ENCODE measurements at regions not wholly inside any gene's neighbourhood (a gene's known extent, or its start where the extent isn't known, plus 50 kb on each side); places are given as distances from the start of the nearest gene placed in this dataset.
"Not testable (repeated sequence)": the region's sequence is repeated elsewhere in the genome, so short reads cannot be mapped to it uniquely, and the experiment has no call there.

DNA sequence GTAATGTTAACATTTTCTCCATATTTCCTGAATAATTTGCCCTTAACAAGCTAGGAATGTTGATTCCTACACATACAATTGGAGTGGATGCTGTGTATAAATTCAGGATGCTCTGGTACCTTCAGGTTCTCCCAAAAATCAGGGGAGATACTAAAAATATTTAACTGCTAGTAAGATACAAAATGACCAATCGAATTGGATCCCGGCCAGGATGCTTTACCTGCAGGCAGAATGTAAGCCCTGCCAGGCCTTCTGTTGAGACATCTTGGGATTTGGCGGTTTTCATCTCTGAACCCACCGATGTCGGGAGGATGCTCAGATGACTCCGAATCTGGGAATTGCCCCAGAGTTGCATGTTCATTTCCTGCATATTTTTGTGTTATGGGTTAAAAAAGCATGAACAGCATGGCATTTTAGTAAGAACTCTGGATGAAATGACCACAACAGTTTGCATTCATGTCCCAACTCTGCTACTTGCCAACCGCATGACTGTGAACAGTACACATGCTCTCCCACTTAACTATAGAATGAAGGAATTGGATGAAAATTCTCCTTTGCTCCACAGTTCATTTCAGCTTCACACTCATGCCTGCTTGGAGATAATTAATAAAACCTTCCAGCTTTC, 241.4 kb upstream of the TBL1XR1 start:
- DNase-seq = no peak

DNA sequence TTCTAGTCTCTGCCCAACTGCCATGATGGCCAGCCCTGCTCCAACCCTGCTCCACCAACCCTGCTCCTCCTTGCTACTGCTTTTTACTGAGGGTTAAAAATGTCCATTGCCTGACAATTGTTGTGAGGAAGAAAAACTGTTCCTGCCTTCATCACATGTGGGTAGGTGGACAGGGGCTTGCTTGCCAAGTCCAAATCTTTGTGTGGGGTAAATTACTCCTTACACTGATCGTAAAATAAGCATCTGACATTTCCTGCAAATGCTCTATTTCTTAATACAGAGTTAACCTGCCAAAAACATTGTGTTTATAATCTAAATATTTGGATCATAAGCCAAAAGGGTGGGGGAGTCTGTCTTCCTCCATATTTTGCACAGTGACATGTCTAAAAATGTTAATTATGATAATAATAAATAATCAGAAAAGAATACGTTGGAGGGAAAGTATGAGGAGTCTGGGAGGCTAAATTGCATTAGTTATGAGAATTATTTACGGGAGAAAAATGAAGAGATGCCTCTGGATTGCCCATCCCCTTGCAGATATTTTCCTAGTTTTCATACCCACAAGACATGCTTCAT, 242.5 kb upstream of the TBL1XR1 start:
- DNase-seq = no peak

DNA sequence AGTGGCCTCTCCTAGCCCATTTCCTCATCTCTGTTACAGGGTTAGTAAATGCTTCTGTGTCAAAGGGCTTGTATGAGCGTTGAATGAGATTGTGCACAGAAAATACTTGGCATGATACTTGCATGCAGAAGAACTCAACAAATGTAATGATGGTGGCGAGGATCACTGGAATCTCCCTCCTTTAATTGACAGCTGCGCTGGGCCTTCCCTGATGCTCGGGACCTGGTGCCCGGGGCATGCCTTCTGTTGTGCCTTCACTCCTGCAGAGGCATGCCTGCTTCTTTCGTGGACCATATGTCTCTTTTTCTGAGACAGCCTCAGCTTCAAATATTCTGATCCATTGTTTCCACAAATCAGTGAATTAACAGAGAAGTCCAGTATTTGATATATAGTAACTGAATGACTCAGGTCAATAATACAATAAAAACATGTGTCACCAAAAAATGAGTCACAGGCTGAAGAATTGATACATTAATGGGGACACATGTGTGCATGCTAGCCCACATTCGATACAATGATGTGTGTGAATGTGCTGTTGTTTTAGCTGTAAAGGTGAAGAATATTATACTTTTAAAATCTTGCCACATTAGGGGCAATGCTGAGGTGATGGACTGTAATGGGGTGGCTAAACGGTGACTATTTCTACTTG, 243.3 kb upstream of the TBL1XR1 start:
- no peak for DNase-seq

DNA sequence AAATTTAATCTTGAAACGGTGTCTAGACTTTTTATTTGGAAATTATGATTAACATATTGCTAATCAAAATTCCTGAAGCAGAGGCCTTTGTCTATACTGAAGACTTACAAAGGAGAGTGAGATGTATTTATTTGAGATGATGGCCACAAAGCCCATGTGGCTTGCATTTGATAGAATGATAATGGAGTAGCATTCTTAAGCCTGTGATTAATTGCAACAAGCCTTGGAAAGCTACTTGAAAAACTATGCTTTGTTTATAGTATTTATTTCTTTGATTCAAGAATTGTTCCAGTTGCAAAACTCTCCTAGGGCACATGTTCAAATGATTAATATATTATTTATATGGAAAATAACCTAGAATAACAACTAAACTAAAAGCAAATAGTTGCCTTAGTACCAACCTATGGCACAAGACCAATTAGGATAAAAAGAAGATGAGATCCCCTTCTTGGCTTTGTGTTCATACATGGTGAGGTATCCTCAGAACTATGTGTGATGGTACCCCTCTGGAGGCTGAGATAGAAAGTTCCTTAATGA, 244.1 kb upstream of the TBL1XR1 start:
- DNase-seq = no peak

DNA sequence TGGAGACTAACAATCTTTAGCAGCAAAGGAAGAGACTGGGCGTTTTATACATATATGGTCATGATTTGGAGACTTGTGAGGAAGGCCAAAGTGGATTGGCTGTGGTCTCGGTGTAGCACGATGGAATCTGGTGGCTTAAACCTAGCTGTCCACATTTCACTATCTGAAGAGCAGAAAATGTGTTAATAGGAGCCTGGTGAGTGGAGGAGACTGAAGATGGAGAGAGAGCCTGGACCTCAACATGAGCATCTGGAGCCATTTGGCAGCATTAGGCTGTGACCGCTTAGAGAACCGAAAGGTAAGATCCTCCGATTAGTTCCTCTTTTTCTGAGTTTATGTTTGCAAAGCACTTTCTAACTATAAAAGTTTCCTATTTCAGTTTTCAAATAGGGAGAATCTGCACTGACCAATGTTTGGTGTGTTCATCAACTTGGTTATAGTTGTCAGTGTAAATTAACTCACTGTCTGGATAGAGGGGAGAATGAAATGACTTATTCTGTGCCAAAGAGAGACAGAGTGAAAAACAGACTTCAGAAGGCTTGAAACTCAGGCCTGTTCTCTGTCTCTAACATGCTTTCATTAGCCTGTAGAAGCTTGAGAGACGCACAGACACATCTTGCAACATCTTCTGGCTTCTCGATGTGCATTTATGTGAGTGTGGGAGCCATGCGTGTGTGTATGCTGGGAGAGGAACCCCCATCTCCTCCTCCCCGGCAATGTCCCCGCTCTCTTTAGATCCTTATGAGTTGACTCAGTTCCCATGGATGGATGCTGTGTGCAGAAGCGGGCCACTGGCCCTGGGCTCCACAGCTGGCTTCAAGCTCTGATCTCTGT, 244.7 kb upstream of the TBL1XR1 start:
- no peak for DNase-seq

DNA sequence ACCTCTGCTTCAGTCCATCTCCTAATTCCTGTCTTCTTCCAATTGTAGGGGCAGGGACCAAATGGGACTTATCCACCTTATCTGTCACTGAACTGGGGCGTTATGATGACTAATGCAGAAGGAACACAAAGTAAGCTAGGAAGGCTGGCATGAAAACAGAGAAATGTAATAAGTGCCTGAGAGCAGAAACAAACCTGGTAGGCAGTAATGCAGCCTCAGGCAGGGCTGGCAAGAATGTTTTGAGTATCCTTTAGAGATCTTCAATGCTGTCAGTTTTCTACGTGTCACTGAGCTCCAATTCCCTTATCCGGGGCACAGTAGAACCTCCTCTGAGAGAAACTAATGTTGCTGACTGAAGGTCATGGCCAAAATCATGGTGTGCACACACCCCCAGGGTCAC, 246.2 kb upstream of the TBL1XR1 start:
- DNase-seq = no peak

DNA sequence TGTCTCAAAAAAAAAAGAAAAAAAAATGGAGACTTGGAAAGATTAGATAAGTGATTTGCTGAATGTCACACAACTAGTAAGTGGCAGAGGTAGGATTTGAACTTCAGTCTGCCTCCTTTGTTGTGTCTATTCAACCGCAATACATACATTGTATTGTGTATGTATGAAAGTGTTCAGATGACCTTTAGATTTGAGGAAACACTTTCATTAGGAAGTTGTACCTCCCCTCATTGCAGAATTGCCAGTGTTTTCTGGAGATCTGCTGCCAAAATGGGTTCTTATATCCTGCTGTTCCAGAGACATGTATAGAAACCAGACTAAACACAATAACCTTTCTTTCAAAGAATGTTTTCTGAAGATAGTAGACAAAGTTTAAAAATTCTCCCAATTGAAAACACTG, 247.4 kb upstream of the TBL1XR1 start:
- DNase-seq = no peak

DNA sequence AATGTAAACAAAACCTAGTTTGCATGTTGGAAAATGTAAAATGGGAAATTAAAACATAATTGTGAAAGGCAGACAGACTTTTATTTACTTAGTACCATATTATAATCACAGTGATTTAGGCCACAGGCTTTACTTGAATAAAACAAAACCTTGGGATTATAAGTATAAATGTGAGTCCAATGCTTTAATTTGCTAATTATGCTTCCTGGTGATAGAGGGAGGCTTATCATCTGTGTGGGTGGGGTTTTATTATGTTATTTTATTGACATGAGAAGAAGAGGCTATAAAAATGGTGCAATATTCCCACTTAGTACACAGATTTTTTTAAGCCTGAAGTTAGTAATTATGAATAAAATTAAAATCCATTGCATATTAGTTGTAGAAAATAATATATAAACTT, 248.3 kb upstream of the TBL1XR1 start:
- DNase-seq = no peak

DNA sequence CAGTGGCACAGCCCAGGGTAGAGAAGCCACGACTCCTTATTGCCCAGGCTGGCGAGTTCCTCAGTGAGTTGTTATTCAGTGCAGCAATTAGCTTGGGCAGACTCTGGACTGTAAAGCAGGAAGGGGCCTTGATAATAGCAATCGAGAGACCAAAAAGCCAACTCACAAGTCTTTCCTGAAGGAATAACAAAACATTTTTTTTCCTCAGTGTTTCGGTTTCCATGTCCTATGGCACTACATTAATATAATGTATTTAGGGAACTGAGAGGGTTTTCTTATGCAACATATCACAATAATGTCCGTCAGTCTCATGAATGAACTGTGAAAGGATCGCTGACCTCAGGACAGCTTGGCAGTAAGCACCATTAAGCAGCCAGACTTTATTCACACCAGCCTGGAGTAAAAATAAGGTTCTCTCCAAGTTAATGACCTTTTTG, 248.9 kb upstream of the TBL1XR1 start:
- DNase-seq = no peak

DNA sequence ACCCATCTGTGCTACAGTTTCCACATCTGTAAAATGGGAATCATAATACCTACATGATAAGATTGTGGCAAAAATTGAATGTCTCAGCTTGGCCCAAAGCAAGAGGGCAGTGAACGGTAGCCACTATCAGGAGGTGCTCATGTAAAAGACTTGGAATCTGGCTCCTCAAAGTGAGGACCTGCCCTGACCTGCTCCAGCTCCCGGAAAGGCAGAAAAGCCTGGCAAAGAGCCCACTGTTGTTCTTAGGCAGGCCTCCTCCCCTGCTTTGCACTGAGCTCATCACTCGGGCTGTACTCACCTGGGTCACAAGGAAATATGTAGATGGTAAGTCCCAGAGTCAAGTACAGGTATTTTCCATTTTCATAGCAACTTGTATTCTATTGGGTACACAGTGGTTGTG, 250.7 kb upstream of the TBL1XR1 start:
- DNase-seq = no peak

DNA sequence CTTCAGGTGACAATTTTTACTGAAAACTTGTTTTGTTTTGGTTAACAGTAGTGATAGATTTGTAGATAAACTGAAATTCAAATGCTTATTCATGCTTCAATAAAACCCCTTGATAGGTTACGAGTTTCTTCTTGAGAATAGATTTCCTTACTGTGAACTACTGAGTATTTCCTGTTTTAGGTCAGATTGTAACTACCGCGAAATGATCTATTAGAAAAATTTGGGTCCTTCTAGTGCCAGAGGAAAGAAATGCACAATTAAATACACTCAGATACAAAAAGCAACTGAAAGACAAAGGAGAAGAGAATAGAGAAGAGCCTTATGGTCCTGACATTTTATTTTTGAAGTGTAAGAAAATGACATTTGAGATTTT, 251.7 kb upstream of the TBL1XR1 start:
- no peak for DNase-seq

DNA sequence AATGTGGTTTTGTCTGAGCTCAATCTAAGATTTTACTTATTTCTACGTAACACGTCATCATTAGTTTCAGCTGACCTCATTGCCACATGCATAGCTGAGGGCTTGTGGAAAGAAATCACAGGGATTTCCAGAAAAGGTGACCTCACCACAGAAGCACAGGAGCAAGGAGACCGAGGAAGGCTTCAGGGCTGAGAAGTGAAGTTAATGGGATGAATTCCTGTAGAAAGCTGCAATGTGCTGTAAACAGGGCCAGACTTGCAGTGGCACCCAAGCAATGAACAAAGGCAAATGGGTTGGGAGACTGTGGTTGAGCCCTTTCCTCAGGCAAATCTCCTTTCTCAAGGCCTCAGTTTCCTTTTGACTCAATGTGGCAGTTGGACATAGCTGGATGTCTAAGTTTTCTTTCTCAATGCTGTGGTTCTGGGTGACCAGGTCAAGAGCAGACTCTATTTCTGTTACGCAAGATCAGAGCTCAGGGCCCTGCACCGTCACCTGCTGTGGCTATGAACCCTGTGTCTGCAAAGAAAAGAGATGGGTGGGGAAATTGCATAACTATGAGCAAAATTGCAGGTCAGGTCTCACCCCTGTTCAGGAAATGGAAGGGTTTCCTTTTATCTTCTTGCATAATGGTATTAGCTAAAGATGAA, 252.2 kb upstream of the TBL1XR1 start:
- no peak for DNase-seq

DNA sequence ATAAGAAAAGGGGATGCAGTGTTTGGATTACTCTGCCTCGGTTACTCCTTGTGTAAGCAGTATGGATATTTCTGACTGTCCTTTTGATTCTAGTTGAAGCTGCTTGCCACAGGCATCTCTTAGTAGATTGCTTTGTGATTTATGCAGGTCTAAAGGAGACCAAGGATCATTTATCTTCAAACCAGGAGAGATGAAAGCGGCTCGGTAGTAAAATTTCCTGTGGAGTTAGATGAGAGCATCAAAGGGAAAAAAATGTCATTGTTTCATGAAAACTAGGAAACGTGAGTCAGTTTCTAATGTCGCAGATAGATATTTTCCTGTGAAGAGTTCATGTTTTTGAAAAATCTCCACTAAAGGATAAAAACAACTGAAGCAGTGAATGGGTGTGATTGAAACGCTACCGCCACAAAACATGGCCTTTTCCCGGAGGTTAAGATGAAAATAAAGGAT, 254.0 kb upstream of the TBL1XR1 start:
- DNase-seq = no peak

DNA sequence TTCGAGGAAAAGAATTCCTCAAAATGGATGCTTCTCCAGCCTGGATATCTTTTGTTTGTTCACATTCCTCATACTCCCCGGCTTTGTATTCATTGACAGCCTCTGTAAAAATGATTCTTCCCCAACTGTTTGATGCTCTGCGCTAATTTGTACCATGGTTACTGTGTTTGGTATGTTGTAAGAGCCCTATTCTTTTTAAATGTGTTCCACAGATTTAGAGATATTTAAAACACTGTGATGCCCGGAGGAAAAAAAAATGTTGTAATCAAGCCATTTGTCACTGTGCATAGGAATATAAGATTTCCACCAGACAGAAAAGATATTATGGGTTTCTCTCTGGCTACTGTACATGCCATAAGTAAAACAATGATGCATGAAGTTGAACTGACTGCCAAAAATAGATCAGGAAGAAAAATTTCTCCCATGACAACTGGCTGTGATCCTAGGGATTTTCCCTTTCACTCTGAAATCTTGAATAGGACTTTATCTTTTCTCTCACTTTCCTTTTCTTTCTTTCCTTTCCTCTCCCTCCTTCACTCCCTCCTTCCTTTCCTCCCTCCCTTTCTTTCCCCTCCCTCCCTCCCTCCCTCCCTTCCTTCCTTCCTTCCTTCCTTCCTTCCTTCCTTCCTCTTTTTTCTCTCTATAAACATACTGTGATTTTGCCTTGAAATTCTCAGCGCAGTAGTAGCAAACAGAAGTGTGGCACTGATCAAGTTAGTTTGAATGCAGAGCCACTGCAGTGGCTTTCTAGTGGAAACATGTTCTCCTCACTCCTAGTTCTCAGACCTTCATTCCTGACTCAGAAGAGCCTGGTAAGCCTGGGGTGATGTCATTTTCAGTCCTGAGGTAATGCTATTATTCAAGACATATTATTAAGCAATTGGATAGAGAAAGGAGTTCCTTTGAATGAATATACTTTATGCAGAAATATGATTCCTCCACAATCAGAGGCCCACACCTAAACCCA, 254.9 kb upstream of the TBL1XR1 start:
- DNase-seq = no peak

DNA sequence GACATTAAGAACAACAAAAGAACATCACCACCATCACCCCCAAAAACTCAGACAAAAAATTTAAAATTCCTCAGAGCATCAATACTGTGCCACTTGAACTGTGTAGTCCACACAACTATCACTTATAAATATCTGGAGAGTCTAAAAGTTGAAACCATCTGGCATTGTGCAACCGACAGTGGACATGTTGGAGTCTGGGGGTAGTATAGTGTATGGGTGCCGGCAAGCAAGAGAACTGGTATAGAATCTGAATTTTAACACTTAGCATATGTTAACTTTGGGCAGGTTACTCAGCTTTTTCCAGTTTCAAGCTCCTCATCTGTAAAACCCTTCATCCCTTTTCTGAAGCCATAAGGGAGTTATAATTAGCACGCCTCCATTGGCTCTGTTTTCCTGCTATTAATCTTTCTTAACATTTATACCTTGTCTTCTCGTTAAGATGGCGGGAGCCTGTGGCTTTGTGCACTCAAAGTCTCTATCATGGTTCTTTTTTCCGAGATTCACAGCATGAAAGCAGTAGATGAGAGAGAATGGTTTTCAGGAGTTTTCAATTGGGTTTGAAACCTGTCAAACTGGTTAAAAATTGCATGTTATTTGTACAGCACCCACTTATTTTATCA, 255.7 kb upstream of the TBL1XR1 start:
- DNase-seq = no peak

DNA sequence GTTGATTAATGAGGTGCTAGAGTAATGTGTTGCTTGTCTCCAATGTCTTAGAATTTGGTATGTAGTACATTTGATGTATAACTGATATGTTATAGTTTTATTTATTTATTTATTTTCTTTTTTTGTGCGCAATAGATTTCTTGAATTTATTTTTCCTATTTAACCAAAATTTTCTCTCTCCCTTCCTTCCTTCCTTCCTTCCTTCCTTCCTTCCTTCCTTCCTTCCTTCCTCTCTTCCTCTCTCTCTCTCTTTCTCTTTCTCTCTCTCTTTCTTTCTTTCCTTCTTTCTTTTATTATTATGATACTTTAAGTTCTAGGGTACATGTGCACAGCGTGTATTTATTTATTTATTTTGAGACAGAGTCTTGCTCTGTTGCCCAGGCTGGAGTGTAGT, 256.2 kb upstream of the TBL1XR1 start:
- DNase-seq = no peak

DNA sequence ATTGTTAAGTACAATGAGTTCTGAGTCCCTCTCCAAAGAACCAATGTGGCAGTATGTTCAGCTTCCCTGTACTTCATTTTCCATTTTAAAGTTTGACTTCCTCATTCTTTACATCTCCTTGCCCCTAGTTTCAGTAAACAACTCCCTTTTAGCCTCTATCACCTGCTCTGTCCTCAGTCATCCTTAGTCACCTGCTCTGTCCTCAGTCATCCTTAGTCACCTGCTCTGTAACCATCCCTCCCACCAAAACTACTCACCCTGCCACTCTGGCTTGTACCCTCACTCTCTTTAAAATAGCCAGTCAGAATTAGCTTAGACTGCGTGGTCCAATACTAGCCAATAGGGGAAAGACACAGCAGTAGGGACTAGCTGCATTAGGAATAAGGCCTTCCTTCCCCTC, 259.9 kb upstream of the TBL1XR1 start:
- DNase-seq = not testable (repeated sequence)

DNA sequence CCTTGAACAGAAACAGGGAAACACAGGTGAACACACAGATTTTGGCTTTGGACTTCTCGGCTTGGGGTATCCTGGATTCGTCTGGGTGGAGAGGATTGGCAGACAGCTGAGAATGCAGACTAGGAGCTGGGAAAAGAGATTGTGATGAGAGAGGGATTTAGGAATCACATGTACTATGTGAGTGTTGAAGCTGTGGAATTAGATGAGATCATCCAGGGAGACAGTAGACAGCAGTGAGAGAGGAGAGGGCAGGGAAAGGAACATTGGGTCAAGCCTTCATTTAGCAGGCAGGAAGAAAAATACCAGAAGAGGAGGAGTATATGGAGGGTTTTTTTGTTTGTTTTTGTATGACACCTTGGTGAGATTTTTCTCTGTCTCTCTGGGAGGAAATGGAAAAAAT, 262.1 kb upstream of the TBL1XR1 start:
- DNase-seq = no peak

DNA sequence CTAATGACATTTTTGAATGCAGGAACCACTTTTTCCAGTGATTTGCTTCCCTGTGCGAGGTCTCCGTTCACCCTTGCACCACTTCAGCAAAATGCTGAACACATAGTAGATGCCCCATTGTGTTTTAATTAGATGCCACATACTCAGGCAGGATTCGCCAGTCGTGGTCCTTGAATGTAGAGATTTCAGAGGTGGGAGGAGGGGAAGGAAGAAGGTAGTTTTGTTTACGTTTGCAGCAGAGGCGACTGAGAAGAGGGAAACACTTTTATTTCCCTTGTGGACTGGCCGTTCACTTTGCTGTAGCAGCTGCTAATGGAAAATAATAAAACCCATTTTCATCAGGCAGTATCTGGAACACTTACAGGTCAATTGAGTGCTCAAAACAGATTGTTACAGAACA, 262.8 kb upstream of the TBL1XR1 start:
- no peak for DNase-seq

DNA sequence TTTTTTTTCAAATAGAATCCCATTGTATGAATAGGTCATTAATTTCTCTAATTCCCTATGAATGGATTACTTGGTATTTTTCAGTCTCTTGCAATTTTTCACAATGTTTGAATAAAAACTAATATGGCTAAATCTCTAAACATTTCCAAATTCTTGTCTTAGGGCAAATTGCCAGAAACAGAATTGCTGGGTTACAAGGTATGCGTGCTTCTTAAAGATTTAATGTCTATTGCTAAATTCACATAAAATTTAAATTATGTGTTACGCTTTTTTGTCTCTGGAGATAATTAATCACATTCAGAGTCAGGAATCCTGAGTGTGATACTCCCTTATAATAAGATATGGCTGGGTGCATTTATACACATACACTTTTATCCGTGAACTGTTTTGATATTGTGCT, 264.5 kb upstream of the TBL1XR1 start:
- DNase-seq = no peak

DNA sequence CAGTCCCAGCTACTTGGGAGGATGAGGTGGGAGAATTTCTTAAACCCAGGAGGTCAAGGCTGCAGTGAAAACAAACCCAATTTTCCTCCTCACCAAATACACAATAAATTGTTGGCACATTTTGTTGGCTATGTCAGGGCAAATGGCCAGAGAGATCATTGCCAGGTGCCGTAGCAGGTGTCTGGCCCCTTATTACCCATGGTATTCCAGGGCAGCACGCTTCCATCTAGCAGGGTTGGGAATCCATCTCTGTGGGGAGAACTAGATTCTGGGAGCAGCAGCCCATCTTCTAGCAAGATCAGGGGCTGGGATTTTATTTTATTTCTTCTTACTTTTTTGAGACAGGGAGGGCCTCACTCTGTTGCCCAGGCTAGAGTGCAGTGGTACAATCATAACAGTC, 266.1 kb upstream of the TBL1XR1 start:
- not testable (repeated sequence) for DNase-seq
